ENCODE measurements at regions not wholly inside any gene's neighbourhood (a gene's known extent, or its start where the extent isn't known, plus 50 kb on each side); places are given as distances from the start of the nearest gene placed in this dataset.

DNA sequence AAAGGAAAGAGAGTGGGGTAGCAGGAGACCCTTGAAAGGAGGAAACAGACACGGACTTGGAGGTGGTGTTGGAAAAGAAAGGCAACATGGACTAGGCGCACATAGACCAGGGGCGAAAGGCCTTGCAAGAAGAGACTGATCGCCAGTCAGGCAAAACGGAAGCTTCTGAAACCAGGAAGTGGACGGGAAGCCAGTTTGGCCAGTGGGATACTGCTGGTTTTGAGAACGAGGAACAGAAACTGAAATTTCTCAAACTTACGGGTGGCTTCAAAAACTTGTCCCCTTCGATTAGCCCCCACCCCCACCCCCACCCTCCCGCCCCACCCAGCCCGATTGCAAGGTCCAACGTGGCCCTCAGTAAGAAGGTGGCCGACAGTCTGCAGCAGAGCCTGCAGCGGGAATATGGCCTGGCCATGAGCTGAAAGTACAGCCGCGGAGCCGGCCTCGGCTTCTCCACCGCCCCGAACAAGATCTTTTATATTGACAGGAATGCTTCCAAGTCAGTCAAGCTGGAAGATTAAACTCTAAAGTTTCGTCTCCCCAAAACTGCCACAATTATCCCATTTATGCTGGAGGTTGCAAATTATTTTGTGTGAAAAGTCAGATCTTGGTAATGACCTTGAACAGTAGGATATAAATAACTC is 364.7 kb downstream of the BCAT1 start (continued):
- TF ChIP-seq ETV6 (CRISPR knock-in tag; IDR thresholded peaks at IDR 0.05) (no peak), FOXP1 (CRISPR knock-in tag; IDR thresholded peaks at IDR 0.05; ENCODE audit: borderline replicate concordance) (no peak), NFYB (CRISPR knock-in tag; conservative IDR thresholded peaks at IDR 0.05; ENCODE audit: low read depth) (no peak)

DNA sequence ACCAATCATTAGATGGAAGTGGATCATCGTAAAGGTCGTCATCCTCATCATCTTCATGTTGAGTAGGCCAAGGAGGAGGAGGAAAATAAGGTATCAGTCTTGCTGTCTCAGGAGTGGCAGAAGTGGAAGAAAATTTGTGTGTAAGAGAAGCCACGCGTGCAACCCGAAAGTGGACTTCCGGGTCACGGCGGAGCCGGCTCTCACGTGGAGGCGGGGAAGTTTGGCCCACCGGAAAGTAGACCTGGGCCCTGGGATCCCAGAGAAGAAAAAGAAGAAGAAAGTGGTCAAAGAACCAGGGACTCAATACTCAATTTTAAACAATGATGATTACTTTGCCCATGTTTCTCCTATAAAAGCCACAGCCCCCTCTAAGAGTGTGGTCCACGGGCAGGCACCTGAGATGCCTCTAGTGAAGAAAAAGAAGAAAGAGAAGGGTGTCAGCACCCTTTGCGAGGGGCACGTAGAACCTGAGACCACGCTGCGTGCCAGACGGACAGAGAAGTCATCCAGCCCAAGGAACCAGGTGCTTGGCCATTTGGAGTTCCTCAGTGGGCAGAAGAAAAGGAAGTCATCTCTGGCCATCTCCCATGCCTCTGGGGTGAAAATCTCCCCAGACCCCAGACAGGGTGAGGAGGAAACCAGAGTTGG is 365.8 kb downstream of the BCAT1 start:
- ATAC-seq, result no peak

DNA sequence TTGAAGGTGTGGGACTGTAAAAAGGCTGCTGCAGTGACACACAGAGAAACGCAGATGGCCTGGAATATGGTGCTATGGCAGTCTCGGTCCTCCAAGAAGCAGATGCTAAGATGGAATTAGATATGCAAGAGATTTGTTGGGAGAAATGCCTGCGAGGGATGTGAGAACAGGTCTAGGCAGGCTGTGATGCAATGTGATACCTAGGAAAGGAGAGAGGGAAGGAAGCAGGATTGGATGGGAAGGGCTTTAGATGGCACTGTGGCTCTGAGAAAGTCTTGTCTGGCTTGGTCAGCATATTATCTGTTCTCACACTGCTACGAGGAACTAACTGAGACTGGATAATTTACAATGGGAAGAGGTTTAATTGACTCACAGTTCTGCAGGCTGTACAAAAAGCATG is 374.4 kb downstream of the BCAT1 start:
- Mint-ChIP-seq H3K4me1 (peaks cover 17% of the 10 kb centered on the region), H3K27me3 (ENCODE audit: low read depth) (no peaks in the 10 kb centered on the region; the same call in none of the 2 replicates), H3K27ac (no peak overlapping the region), H3K9me3 (peaks cover 10% of the 10 kb centered on the region), H3K36me3 (peaks cover 2% of the 10 kb centered on the region; the same call in 1 of the 2 replicates), H3K4me3 (no peak overlapping the region)
- TF ChIP-seq ZNF396 (CRISPR knock-in tag; IDR thresholded peaks at IDR 0.05; ENCODE audit: borderline replicate concordance) (no peak), TEAD4 (CRISPR knock-in tag; IDR thresholded peaks at IDR 0.05) (no peak), ZNF416 (CRISPR knock-in tag; IDR thresholded peaks at IDR 0.05) (no peak), GTF2I (CRISPR knock-in tag; conservative IDR thresholded peaks at IDR 0.05) (no peak), ZNF219 (CRISPR knock-in tag; IDR thresholded peaks at IDR 0.05; ENCODE audit: borderline replicate concordance) (no peak), CREM (CRISPR knock-in tag; IDR thresholded peaks at IDR 0.05) (no peak), ETV6 (CRISPR knock-in tag; IDR thresholded peaks at IDR 0.05) (no peak), NR3C1 (CRISPR knock-in tag; conservative IDR thresholded peaks at IDR 0.05; ENCODE audit: low read depth) (no peak)
- TF ChIP-seq, protein P1, sequence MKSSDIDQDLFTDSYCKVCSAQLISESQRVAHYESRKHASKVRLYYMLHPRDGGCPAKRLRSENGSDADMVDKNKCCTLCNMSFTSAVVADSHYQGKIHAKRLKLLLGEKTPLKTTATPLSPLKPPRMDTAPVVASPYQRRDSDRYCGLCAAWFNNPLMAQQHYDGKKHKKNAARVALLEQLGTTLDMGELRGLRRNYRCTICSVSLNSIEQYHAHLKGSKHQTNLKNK (CRISPR knock-in tag; IDR thresholded peaks at IDR 0.05), result no peak
- TF ChIP-seq, protein P2, sequence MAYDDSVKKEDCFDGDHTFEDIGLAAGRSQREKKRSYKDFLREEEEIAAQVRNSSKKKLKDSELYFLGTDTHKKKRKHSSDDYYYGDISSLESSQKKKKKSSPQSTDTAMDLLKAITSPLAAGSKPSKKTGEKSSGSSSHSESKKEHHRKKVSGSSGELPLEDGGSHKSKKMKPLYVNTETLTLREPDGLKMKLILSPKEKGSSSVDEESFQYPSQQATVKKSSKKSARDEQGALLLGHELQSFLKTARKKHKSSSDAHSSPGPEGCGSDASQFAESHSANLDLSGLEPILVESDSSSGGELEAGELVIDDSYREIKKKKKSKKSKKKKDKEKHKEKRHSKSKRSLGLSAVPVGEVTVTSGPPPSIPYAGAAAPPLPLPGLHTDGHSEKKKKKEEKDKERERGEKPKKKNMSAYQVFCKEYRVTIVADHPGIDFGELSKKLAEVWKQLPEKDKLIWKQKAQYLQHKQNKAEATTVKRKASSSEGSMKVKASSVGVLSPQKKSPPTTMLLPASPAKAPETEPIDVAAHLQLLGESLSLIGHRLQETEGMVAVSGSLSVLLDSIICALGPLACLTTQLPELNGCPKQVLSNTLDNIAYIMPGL (CRISPR knock-in tag; IDR thresholded peaks at IDR 0.05), result no peak
- ChIA-PET CTCF (no interaction called here), POLR2A (no interaction called here)
- peak; percentile 41 for ATAC-seq
- no peak for DNase-seq (ENCODE audit: low spot score)

More for the DNA sequence above, 365.8 kb downstream of the BCAT1 start:
- peaks cover 46% of the 10 kb centered on the region for H3K9me3 Mint-ChIP-seq
- DNase-seq (ENCODE audit: low spot score), result no peak
- CTCF ChIA-PET, result no interaction called here
- peaks cover 6% of the 10 kb centered on the region for H3K4me1 Mint-ChIP-seq
- peaks cover 7% of the 10 kb centered on the region; the same call in 1 of the 2 replicates for H3K36me3 Mint-ChIP-seq
- H3K27me3 Mint-ChIP-seq (ENCODE audit: low read depth), result no peaks in the 10 kb centered on the region; the same call in 1 of the 2 replicates
- POLR2A ChIA-PET, result no interaction called here
- no peak overlapping the region for H3K4me3 Mint-ChIP-seq
- TF ChIP-seq CREB1 (CRISPR knock-in tag; IDR thresholded peaks at IDR 0.05), result no peak
- no peak overlapping the region for H3K27ac Mint-ChIP-seq

DNA sequence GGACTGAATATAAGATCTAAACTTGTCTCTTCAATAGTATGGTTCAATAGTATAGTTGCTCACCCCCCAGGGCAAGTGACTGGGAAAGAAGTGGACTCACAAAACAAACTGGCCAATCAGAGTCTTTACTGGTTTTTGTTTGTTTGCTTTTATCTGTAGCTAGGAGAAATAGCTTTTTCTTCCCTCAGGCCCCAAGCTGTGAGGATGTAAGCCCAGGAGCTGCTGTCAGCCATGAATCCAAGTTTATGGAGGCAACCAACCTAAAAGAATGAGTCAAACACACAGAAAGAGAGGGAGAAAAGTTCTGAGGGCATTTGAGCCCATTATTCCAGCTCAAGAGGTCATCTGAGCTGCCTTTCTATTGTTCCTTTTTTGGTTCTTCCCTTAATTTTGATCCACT is 375.3 kb downstream of the BCAT1 start:
- no peak for TF ChIP-seq EMX1 (CRISPR knock-in tag; IDR thresholded peaks at IDR 0.05)
- no peak for TF ChIP-seq SP1 (CRISPR knock-in tag; conservative IDR thresholded peaks at IDR 0.05)
- TF ChIP-seq FOXP4 (CRISPR knock-in tag; IDR thresholded peaks at IDR 0.05), result no peak
- no peak for TF ChIP-seq USF2 (CRISPR knock-in tag; IDR thresholded peaks at IDR 0.05)
- no peak for TF ChIP-seq RORB (CRISPR knock-in tag; IDR thresholded peaks at IDR 0.05)
- no peak for TF ChIP-seq KAT7 (CRISPR knock-in tag; IDR thresholded peaks at IDR 0.05; ENCODE audit: borderline replicate concordance)
- no peak for TF ChIP-seq ZNF671 (CRISPR knock-in tag; IDR thresholded peaks at IDR 0.05)
- no peak for TF ChIP-seq PREB (CRISPR knock-in tag; IDR thresholded peaks at IDR 0.05; ENCODE audit: borderline replicate concordance)
- TF ChIP-seq, protein P3, sequence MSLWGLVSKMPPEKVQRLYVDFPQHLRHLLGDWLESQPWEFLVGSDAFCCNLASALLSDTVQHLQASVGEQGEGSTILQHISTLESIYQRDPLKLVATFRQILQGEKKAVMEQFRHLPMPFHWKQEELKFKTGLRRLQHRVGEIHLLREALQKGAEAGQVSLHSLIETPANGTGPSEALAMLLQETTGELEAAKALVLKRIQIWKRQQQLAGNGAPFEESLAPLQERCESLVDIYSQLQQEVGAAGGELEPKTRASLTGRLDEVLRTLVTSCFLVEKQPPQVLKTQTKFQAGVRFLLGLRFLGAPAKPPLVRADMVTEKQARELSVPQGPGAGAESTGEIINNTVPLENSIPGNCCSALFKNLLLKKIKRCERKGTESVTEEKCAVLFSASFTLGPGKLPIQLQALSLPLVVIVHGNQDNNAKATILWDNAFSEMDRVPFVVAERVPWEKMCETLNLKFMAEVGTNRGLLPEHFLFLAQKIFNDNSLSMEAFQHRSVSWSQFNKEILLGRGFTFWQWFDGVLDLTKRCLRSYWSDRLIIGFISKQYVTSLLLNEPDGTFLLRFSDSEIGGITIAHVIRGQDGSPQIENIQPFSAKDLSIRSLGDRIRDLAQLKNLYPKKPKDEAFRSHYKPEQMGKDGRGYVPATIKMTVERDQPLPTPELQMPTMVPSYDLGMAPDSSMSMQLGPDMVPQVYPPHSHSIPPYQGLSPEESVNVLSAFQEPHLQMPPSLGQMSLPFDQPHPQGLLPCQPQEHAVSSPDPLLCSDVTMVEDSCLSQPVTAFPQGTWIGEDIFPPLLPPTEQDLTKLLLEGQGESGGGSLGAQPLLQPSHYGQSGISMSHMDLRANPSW (CRISPR knock-in tag; conservative IDR thresholded peaks at IDR 0.05; ENCODE audit: low read depth), result no peak
- ATAC-seq, result no peak
- H3K27ac Mint-ChIP-seq, result no peak overlapping the region
- no peaks in the 10 kb centered on the region for H3K36me3 Mint-ChIP-seq
- ChIA-PET POLR2A (no interaction called here), CTCF (no interaction called here)
- H3K4me1 Mint-ChIP-seq, result peaks cover 17% of the 10 kb centered on the region
- peaks cover under 1% of the 10 kb centered on the region; the same call in 1 of the 2 replicates for H3K9me3 Mint-ChIP-seq
- no peak for DNase-seq (ENCODE audit: low spot score)
- no peaks in the 10 kb centered on the region; the same call in 1 of the 2 replicates for H3K27me3 Mint-ChIP-seq (ENCODE audit: low read depth)
- H3K4me3 Mint-ChIP-seq, result no peak overlapping the region

Measured in WTC11 (cell line).